AG08395 (cell line): ENCODE measurements at regions not wholly inside any gene's neighbourhood (a gene's known extent, or its start where the extent isn't known, plus 50 kb on each side); places are given as distances from the start of the nearest gene placed in this dataset.

Experiments
- DNase-seq: peaks from one replicate; pipeline ENCODE4 v3.0.0; 2012; ENCODE audit warnings: mixed read lengths, low spot score

GRCh38 chr22:44442186-44442815, 55.7 kb downstream of the RTL6 start:
- no peak for DNase-seq

DNA sequence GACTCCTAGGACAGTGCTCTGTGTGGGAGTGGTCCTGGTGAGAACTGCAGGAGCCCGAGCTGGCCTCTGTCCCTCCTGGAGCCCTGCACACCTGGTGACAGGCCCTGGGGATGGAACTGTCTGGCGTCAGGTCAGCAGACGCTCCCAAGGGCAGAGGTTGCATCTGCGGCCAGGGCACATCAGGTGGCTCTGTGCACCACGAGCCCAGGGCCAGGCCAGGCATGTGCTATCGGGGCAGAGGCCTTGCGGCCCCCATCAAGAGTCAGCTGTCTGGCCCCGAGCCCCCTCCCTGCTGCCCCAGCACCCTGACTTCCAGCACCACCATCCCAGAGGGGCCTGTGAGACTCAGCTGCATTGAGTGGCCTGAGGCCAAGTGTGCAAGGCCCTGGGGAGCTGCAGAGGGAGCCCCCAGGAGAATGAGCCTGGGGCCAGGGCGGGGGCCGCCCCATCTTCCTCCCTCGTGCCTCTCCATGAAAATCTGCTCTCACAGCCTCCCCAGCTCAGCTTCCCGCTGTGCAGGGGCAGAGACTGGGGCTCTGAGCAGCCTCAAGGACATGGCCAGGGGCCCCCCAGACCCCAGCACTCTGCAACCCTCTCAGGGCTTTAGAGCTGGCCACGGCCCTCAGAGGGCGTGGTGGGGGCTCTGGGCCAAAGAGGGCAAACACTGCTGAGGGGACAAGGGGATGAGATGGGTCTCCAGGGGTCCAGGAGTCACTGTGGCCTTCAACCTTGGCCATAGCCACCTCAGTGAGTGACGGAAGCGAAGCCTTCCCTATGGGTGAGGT, 56.4 kb downstream of the RTL6 start:
- DNase-seq, result no peak

DNA sequence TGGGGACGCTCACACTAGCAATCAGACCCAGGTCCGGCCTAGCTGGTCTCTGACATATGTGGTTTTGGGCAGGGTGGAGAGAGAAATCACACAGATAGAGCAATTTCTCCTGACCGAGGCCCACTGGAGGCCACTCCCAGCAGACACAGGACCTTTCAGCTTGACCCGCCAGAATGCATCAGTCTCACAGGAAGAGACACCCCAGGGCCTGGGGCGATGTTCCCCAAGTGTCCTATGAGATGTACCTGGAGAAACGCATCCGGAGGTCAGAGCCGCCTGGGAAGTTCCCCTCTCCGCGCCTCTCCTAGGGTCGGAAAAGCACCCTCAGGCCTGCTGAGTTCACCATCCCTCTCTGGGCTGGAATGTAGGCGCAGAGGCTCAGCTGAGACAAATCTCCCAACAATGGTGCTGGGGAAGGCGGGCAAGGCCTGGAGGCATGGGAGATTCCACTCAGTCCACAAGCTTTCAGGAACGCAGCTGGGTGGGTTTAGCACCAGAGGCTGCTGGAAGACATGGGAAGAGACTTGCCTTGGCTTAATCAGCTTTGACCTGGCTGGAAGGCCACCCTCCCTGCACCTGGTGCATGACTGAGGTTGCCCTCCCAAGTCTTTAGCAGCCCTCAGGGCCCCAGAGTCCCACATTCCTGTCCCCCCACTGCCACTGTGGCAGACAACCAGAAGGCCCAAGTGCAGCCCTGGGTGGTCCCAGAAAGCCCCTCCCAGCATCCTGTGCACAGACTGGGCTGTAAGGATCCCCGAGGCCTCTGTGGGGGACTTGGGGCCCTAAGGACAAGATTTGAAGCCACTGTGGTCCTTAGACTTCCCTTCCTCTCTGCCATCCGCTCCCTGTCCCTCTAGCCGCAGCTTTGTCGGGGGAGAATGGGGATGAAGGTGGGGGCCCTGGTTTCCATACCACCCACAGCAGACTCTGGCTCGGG, 57.5 kb downstream of the RTL6 start:
- no peak for DNase-seq

DNA sequence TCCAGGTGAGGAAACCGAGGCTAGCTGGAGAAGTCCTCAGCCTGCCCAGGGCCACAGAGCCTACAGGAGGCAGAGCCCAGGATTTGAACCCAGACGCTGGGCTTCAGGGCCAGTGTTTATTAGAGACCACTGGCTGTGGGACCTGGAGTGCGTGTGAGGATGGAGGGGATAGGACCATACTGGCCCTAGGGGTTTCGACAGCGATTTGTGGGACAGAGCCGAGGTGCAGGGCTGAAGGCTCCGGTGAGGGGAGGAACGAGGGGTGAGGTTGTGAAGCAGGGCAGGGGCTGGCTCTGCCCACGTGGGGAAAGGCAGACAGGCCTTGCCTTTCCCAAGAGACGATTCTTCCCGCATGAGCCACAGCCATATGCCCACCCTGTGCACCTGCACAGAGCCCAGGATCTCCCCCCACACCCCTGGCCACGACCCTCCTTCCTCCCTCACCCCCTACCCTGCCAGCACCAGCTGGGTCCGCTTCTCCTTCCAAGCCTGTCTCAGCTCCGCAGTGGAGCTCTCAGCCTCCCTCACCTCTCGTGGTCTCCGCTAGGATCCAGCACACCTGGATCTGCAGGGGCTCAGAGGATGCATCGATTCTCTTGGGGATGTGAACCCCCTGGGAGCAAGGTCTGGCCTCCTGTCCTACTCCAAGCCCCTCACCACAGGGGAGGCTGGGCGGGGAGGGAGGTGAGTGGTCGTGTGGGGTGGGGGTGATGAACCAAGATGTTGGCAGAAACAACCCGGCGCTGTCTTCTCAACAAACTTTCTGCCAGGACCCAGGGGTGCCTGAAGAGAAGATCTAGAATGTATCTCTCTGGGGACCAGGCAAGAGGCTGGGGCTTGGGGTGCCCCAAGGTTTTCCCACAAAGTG, 58.4 kb downstream of the RTL6 start:
- no peak for DNase-seq

GRCh38 chr22:44438481-44439131, 59.4 kb downstream of the RTL6 start:
- DNase-seq, result no peak

- DNase-seq, result no peak
Measured at GRCh38 chr22:44438056-44438455, 60.0 kb downstream of the RTL6 start.

DNA sequence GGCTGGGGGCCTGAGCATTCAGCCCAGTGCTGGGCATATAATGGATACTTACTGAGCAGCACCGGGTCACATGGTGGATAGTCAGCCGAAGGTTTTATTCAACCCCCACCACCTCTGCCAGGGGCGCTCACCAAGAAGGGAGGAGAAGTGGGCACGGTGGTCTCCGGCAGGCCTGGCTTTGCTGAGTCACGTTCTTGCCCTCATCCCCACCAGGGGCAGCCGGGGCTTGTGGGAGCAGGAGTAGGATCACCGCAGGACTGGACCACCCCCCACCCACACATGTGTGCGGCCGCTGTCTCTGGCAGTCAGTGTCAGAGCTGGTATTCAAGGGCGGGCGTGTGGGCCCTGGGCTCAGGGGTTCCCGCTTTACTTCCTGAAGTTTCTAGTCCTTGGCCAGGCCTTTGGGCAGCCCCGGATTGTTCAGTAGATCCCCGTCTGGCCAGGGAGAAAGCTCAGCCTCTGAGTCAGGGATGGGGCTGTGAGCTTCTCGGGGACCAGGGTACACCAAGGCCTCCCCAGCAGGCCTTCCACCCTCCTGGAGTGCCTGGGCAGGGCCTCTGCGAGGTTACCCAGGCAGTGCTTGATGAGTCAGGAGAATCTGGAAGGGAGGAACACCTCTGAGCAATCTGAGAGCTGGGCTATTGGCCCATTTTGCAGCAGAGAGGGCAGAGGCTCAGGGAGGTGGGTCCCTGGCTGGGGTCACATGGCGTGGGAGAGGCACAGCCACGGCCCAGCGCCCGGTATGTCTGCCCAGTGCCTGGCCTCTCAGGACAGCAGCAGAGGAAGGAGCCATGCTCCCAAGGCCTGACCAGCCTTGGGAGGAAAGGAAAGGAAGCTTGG, 60.6 kb downstream of the RTL6 start:
- peak; percentile 61 for DNase-seq

GRCh38 chr22:44436736-44437135, 61.3 kb downstream of the RTL6 start:
- DNase-seq, result no peak

DNA sequence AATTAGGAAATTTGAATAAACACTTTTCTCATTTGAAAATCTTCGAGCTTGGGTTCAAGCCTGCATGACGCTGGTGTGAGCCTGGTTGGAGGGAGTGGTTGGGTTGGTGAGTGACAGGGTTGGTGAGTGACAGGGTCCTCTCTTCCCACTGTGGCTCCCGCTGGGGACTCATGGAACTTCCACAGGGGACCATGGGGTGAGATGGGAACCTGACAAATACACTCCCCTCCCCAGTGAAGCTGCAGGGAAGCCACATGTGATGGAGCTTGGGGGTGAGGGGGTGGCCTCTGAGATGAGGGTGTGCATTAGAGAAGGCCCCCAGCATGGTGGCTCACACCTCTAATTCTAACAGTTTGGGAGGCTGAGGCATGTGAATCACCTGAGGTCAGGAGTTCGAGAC, 66.8 kb downstream of the RTL6 start:
- DNase-seq, result no peak

DNA sequence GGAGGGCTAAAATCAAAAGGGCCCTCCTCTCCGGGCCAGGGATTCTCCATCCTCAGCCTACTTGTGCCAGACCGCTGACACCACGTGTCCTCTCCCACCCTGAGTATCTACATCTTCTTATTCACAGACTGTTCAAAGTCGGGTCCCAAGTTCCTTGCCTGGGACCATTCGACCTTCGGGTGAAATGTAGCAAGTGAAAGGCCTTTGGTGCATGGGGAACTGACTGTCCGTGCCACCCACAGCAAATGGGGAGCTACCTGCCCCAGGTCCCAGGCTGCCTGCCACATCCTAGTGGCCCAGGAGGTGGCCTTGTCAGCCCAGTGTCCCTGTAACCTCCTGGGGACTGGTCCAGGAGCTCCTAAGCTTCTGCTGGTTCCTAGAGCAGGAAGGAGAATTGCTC, 67.3 kb downstream of the RTL6 start:
- no peak for DNase-seq

DNA sequence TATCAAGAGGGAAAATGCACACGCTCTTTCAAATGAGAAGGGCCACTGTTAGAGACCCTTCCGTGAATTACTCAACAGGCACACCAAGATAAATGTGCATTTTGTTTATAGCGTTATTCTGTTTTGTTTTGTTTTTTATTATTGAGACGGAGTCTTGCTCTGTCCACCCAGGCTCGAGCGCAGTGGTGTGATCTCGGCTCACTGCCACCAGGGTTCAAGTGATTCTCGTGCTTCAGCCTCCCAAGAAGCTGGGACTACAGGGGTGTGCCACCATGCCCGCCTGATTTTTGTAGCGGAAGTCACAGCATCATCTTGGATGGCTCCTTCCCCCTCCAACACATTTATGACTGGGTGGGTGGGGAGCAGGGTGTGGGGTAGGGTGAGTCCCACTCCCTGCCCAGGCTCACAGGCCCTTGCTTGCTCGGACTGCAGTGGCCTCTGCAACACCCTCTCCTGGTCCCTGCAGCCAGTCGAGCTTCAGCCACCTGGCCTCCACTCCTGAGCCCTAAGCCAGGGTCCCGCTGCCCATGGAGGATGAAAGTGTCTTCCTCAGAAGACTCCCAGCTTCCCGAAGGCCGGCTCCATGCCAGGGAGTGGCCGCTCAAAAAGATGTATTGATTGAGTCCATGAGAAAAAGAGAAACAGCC, 68.0 kb downstream of the RTL6 start:
- DNase-seq, result no peak

DNA sequence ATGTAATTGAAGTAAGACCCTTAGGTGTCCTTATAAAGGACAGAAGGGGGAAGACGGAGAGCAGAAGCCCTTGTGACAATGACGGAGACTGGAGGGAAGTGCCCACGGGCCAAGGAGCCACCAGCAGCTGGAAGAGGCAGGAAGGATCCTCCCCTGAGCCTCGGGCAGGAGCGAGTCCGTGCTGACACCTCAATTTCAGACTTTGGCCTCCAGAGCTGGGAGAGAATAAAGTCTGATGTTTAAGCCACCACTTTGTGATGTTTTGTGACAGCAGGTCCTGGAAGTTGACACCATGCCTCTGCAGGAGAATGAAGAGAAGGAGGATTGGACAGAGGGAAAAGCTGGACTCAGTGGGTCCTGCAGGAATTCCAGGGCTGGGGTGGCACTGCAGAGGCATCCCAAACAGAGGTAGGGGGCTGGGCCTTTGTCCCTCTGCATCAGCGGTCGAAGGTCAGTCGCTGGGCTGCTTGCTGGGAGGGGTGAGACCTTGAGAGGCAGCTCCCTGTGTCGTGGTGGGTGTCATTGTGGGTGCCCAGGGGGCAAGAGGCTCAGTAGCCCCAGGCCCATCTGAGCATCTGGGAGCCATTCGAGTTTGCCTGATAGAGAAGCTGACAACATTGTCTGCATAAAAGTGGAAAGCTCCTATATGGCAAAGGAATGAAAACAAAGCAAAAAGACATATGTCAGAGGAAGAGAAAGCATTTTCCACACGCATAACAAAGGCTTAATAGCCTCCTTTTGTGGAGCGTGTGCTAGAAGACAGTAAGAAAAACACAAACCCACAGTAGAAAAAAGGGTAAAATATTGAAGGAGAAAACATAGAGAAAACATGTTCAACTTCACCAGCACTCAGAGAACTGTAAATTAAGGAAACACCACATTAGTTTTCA, 68.8 kb downstream of the RTL6 start:
- no peak for DNase-seq

- no peak for DNase-seq
Measured at GRCh38 chr22:44427611-44428470, 70.2 kb downstream of the RTL6 start.

GRCh38 chr22:44426981-44427380, 71.1 kb downstream of the RTL6 start:
- DNase-seq, result no peak

DNA sequence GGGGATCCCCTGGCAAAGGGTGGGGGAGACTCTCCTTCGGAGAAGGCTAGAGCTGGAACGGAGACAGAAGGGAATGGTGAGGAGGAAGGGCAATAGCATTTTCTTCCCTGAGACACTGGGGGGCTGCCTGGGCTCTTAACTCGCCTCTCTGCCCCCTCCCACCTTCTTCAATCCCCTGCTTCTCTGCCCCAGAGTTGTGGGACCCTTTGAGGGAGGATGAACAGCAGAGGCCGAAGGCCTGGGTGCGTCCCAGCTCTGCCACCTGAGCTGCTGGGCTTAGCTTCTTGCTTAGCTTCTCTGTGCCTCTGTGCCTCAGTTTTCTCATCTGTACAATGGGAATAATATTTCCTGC, 72.4 kb downstream of the RTL6 start:
- no peak for DNase-seq

DNA sequence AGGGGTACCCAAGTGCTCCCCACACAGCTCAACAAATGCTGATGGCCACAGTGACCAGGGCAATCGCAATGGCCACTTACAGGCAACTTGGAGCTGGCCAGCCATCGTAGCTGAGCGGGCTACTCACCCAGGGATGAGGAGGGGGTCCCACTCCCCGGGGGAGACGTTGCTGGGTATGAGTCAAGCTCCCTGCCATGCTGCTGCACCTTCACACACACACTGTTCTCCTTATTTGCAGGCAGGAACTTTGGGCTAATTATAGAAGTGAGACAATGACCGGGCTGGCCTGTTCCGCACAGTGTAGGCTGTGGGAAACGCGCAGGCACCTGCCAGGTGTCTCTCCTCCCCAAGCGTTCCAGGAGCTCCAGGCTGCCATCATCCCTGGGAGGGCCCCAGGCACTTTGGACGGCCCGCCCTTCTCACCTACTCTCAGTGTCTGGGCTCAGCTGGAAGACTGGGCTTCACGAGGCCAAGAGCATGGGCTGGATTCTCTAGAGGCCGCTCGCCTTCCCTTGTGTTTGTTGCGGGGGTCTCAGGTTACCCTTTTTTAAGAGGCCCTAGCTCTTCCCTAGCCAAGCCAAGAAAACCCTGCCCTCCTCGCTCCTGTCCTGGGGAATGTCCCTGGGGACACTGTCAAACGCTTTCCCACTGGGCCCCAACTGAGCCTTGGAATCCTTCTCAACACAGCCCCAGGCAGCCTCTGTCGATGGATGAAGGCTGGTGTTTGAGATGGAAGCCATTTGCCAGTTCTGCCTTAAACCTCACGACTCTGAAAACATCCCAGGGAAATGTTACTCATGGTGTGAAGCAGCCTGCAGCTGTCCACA, 73.0 kb downstream of the RTL6 start:
- no peak for DNase-seq

DNA sequence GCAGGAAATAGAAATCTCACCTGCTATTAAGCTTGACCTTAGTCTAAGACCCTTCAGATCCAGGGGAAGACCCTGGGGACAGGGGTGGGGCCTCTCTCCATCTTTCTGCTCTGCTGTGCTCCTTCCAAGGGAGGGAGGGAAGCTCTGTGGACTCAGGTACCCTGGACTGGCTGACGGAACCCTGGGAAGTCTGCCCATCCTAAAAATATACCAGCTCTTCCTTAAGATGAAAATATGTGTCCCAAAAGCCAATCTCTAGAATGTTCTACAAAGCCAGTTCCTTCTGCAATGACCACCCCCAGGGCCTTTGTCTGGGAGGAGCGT, 73.7 kb downstream of the RTL6 start:
- no peak for DNase-seq
